ENCODE measurements at regions not wholly inside any gene's neighbourhood (a gene's known extent, or its start where the extent isn't known, plus 50 kb on each side); places are given as distances from the start of the nearest gene placed in this dataset.
A peak's percentile ranks its signal among the peaks of the same experiment; 100 is the strongest.

- no peaks in the 10 kb centered on the region for H3K4me1 ChIP-seq (ENCODE audit: control insufficient read depth, insufficient read depth, low read length, poor library complexity, severe bottlenecking)
- Mint-ChIP-seq H3K36me3 (no peaks in the 10 kb centered on the region), H3K4me3 (no peak overlapping the region), H3K27me3 (no peaks in the 10 kb centered on the region), H3K4me1 (no peaks in the 10 kb centered on the region), H3K27ac (no peak overlapping the region), H3K9me3 (peaks cover 0 to 3% (median 0%) of the 10 kb centered on the region in 7 donors)
- H3K27ac ChIP-seq (ENCODE audit: insufficient read depth, low read length, poor library complexity, severe bottlenecking), result no peak overlapping the region
- H3K4me3 ChIP-seq (ENCODE audit: low read depth, low read length), result no peak overlapping the region
- H3K36me3 ChIP-seq (ENCODE audit: control insufficient read depth, insufficient read depth, low read length), result no peaks in the 10 kb centered on the region
- no peaks in the 10 kb centered on the region for H3K9me3 ChIP-seq (ENCODE audit: control insufficient read depth in 2 of 2, low read length in 2 of 2)
- no peaks in the 10 kb centered on the region for H3K27me3 ChIP-seq (ENCODE audit: control insufficient read depth, insufficient read depth, low read length)
- no peak for ATAC-seq (ENCODE audit: low read depth in 2 of 2)
- no peak for DNase-seq
Observed at GRCh38 chr5:112472614-112473013, 53.5 kb upstream of the EPB41L4A start.

DNA sequence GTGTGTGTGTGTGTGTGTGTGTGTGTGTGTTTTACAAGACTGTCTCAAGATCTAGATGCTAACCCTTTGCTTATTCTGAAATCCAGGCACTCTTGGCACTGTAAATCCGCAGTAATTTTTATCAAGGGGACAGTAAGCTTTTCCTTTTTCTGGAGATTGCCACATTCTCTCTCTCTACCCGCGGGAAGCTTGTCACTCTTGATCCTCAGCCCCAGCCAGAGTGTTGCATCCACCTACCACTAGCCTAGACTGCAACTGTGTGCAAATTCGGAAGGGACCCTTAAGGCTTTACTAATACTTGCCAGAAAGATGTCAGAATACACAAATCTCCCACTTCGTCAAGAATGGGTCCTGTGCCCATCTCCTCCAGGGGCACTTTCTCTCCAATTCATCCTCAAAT, 54.9 kb upstream of the EPB41L4A start:
- Histone ChIP-seq H3K9me3 (ENCODE audit: control insufficient read depth in 2 of 2, low read length in 2 of 2) (no peaks in the 10 kb centered on the region), H3K4me3 (ENCODE audit: low read depth, low read length) (no peak overlapping the region), H3K36me3 (ENCODE audit: control insufficient read depth, insufficient read depth, low read length) (no peaks in the 10 kb centered on the region), H3K27me3 (ENCODE audit: control insufficient read depth, insufficient read depth, low read length) (no peaks in the 10 kb centered on the region), H3K27ac (ENCODE audit: insufficient read depth, low read length, poor library complexity, severe bottlenecking) (no peak overlapping the region), H3K4me1 (ENCODE audit: control insufficient read depth, insufficient read depth, low read length, poor library complexity, severe bottlenecking) (no peaks in the 10 kb centered on the region)
- peaks cover 0 to 3% (median 0%) of the 10 kb centered on the region in 7 donors for H3K9me3 Mint-ChIP-seq
- no peak overlapping the region for H3K27ac Mint-ChIP-seq
- no peak overlapping the region for H3K4me3 Mint-ChIP-seq
- H3K27me3 Mint-ChIP-seq, result peaks cover 4% of the 10 kb centered on the region
- DNase-seq (no peak), ATAC-seq (ENCODE audit: low read depth in 2 of 2) (no peak)
- no peaks in the 10 kb centered on the region for H3K36me3 Mint-ChIP-seq
- no peaks in the 10 kb centered on the region for H3K4me1 Mint-ChIP-seq

DNA sequence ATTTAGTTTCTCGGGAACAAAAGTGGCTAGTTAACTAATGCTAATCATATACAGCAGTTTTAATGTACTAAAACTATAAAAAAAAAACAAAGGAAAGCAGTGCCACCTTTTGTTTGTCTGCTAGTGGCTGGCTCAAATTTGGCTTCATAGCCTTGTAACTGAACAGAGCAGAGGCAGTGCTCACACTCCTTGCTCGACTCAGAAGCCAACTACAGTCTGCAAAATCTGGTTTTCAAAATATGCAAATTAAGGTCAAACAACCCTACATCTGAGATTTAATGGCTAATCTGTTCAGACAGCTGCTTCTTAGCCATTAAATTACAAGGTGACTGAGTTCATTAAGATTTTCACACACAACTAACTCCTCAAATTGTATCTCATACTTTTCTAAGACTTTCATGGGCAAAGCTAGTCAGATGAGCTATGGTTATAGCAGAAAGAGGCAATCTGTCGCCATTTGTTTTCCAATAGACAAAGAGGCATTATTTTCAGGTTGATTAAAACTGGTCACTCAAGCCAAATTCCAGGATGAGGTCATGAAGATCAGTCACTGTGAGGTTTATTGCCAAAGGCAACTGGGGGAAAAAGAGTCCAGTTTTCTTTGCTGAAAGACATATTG, 56.8 kb upstream of the EPB41L4A start:
- H3K4me3 Mint-ChIP-seq, result no peak overlapping the region
- Histone ChIP-seq H3K36me3 (ENCODE audit: control insufficient read depth, insufficient read depth, low read length) (no peaks in the 10 kb centered on the region), H3K4me3 (ENCODE audit: low read depth, low read length) (no peak overlapping the region), H3K9me3 (ENCODE audit: control insufficient read depth in 2 of 2, low read length in 2 of 2) (no peaks in the 10 kb centered on the region), H3K4me1 (ENCODE audit: control insufficient read depth, insufficient read depth, low read length, poor library complexity, severe bottlenecking) (no peaks in the 10 kb centered on the region), H3K27ac (ENCODE audit: insufficient read depth, low read length, poor library complexity, severe bottlenecking) (no peak overlapping the region), H3K27me3 (ENCODE audit: control insufficient read depth, insufficient read depth, low read length) (peaks cover 2% of the 10 kb centered on the region)
- H3K4me1 Mint-ChIP-seq, result no peaks in the 10 kb centered on the region
- no peaks in the 10 kb centered on the region for H3K36me3 Mint-ChIP-seq
- no peak for DNase-seq
- H3K27ac Mint-ChIP-seq, result no peak overlapping the region
- H3K27me3 Mint-ChIP-seq, result peaks cover 4% of the 10 kb centered on the region
- H3K9me3 Mint-ChIP-seq, result peaks cover 0 to 3% (median 0%) of the 10 kb centered on the region in 7 donors
- no peak for ATAC-seq (ENCODE audit: low read depth in 2 of 2)

- H3K27ac Mint-ChIP-seq, result no peak overlapping the region
- ATAC-seq (ENCODE audit: low read depth in 2 of 2), result no peak
- Histone ChIP-seq H3K4me3 (ENCODE audit: low read depth, low read length) (no peak overlapping the region), H3K9me3 (ENCODE audit: control insufficient read depth in 2 of 2, low read length in 2 of 2) (no peaks in the 10 kb centered on the region), H3K36me3 (ENCODE audit: control insufficient read depth, insufficient read depth, low read length) (no peaks in the 10 kb centered on the region), H3K27ac (ENCODE audit: insufficient read depth, low read length, poor library complexity, severe bottlenecking) (no peak overlapping the region), H3K27me3 (ENCODE audit: control insufficient read depth, insufficient read depth, low read length) (peaks cover 2% of the 10 kb centered on the region), H3K4me1 (ENCODE audit: control insufficient read depth, insufficient read depth, low read length, poor library complexity, severe bottlenecking) (no peaks in the 10 kb centered on the region)
- H3K27me3 Mint-ChIP-seq, result peaks cover 4% of the 10 kb centered on the region
- H3K4me1 Mint-ChIP-seq, result no peaks in the 10 kb centered on the region
- H3K4me3 Mint-ChIP-seq, result no peak overlapping the region
- H3K36me3 Mint-ChIP-seq, result no peaks in the 10 kb centered on the region
- DNase-seq, result no peak
- H3K9me3 Mint-ChIP-seq, result peaks cover 0 to 5% (median 0%) of the 10 kb centered on the region in 7 donors
Observed at GRCh38 chr5:112479418-112479817, 60.3 kb upstream of the EPB41L4A start.

DNA sequence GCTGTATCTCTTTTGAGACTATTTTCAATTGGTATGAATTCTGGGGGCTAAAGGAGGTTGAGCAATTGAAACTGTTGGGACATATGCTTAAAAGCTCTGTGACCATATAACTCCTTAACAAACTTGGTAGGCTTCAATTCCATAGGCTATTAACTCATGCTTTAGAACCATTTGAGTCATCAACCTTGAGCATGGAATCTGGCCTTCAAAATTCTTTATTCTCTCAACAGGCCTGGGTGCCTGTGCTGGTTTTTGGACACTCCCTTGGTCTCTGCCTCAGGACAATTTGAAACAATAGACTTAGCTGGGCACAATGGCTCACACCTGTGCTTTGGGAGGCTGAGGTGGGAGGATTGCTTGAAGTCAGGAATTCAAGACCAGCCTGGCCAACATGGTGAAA, 61.4 kb upstream of the EPB41L4A start:
- no peak for DNase-seq

DNA sequence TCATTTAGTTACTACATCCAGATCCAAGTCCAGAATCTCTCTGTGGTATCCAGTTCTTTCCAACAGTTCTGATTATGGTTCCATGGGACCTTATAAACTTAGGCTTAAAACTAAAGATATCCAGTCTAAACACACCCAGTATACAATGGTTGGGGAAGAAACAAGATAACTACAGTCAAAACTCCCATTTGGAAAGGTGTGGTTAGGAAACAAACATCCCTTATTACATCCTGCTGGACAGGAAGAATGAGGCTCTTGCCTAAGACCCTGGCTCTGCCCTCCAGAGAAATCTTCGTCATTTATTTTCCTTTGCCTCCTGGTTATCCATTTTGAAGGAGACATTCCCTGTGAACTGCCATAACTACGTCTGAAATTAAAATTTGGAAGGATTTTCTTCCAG, 64.6 kb upstream of the EPB41L4A start:
- Mint-ChIP-seq H3K9me3 (peaks cover 0 to 7% (median 2%) of the 10 kb centered on the region in 7 donors), H3K27ac (no peak overlapping the region), H3K4me3 (no peak overlapping the region), H3K27me3 (peaks cover 4% of the 10 kb centered on the region), H3K4me1 (no peaks in the 10 kb centered on the region), H3K36me3 (no peaks in the 10 kb centered on the region)
- no peaks in the 10 kb centered on the region for H3K36me3 ChIP-seq (ENCODE audit: control insufficient read depth, insufficient read depth, low read length)
- H3K4me1 ChIP-seq (ENCODE audit: control insufficient read depth, insufficient read depth, low read length, poor library complexity, severe bottlenecking), result no peaks in the 10 kb centered on the region
- DNase-seq (no peak), ATAC-seq (ENCODE audit: low read depth in 2 of 2) (no peak)
- no peak overlapping the region for H3K27ac ChIP-seq (ENCODE audit: insufficient read depth, low read length, poor library complexity, severe bottlenecking)
- H3K4me3 ChIP-seq (ENCODE audit: low read depth, low read length), result no peak overlapping the region
- no peaks in the 10 kb centered on the region for H3K9me3 ChIP-seq (ENCODE audit: control insufficient read depth in 2 of 2, low read length in 2 of 2)
- H3K27me3 ChIP-seq (ENCODE audit: control insufficient read depth, insufficient read depth, low read length), result peaks cover 2% of the 10 kb centered on the region

More for the DNA sequence above, 61.4 kb upstream of the EPB41L4A start:
- ATAC-seq (ENCODE audit: low read depth in 2 of 2), result no peak
- H3K27ac Mint-ChIP-seq, result peak overlapping the region in 1 of 3 donors; percentile 68
- peaks cover 0 to 5% (median 1%) of the 10 kb centered on the region in 7 donors for H3K9me3 Mint-ChIP-seq
- no peak overlapping the region for H3K27ac ChIP-seq (ENCODE audit: insufficient read depth, low read length, poor library complexity, severe bottlenecking)
- peaks cover 4% of the 10 kb centered on the region for H3K27me3 Mint-ChIP-seq
- peaks cover 2% of the 10 kb centered on the region for H3K27me3 ChIP-seq (ENCODE audit: control insufficient read depth, insufficient read depth, low read length)
- no peak overlapping the region for H3K4me3 ChIP-seq (ENCODE audit: low read depth, low read length)
- no peaks in the 10 kb centered on the region for H3K4me1 ChIP-seq (ENCODE audit: control insufficient read depth, insufficient read depth, low read length, poor library complexity, severe bottlenecking)
- H3K4me1 Mint-ChIP-seq, result no peaks in the 10 kb centered on the region
- H3K36me3 Mint-ChIP-seq, result no peaks in the 10 kb centered on the region
- no peaks in the 10 kb centered on the region for H3K9me3 ChIP-seq (ENCODE audit: control insufficient read depth in 2 of 2, low read length in 2 of 2)
- H3K4me3 Mint-ChIP-seq, result no peak overlapping the region
- H3K36me3 ChIP-seq (ENCODE audit: control insufficient read depth, insufficient read depth, low read length), result no peaks in the 10 kb centered on the region

DNA sequence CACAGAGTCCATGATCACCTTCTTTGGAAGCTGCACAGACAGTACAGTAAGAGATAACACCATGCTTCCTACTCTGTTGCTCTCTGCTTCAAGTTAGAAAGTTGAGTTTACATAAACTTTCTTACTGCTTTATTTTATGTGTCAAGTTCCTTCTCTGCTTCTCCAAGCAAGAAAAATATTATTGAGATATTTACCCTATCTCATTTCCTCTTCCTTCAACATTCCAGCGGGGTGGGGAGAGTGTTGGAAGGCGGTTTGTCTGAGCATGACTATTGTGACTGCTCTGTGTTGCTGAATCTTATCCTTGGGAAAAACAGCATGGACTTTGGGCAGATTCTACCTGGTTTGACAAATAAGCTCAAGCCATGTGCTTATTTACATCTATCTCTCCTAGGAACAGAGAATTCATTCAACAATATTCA, 66.9 kb upstream of the EPB41L4A start:
- Mint-ChIP-seq H3K36me3 (no peaks in the 10 kb centered on the region), H3K4me1 (no peaks in the 10 kb centered on the region), H3K27me3 (no peaks in the 10 kb centered on the region), H3K4me3 (no peak overlapping the region), H3K9me3 (peaks cover 0 to 10% (median 2%) of the 10 kb centered on the region in 7 donors), H3K27ac (no peak overlapping the region)
- H3K4me1 ChIP-seq (ENCODE audit: control insufficient read depth, insufficient read depth, low read length, poor library complexity, severe bottlenecking), result no peaks in the 10 kb centered on the region
- H3K27ac ChIP-seq (ENCODE audit: insufficient read depth, low read length, poor library complexity, severe bottlenecking), result no peak overlapping the region
- H3K36me3 ChIP-seq (ENCODE audit: control insufficient read depth, insufficient read depth, low read length), result no peaks in the 10 kb centered on the region
- no peaks in the 10 kb centered on the region for H3K27me3 ChIP-seq (ENCODE audit: control insufficient read depth, insufficient read depth, low read length)
- no peak overlapping the region for H3K4me3 ChIP-seq (ENCODE audit: low read depth, low read length)
- no peaks in the 10 kb centered on the region for H3K9me3 ChIP-seq (ENCODE audit: control insufficient read depth in 2 of 2, low read length in 2 of 2)
- DNase-seq (no peak), ATAC-seq (ENCODE audit: low read depth in 2 of 2) (no peak)

- ATAC-seq (ENCODE audit: low read depth in 2 of 2) (no peak), DNase-seq (peak in 1 of 3 donors; percentile 2)
- Histone ChIP-seq H3K9me3 (ENCODE audit: control insufficient read depth in 2 of 2, low read length in 2 of 2) (no peaks in the 10 kb centered on the region), H3K27ac (ENCODE audit: insufficient read depth, low read length, poor library complexity, severe bottlenecking) (no peak overlapping the region), H3K27me3 (ENCODE audit: control insufficient read depth, insufficient read depth, low read length) (peaks cover 3% of the 10 kb centered on the region), H3K36me3 (ENCODE audit: control insufficient read depth, insufficient read depth, low read length) (no peaks in the 10 kb centered on the region), H3K4me1 (ENCODE audit: control insufficient read depth, insufficient read depth, low read length, poor library complexity, severe bottlenecking) (no peaks in the 10 kb centered on the region), H3K4me3 (ENCODE audit: low read depth, low read length) (no peak overlapping the region)
- Mint-ChIP-seq H3K4me3 (no peak overlapping the region), H3K27me3 (peaks cover 5% of the 10 kb centered on the region), H3K27ac (no peak overlapping the region), H3K9me3 (peaks cover 0 to 11% (median 1%) of the 10 kb centered on the region in 7 donors), H3K36me3 (no peaks in the 10 kb centered on the region), H3K4me1 (no peaks in the 10 kb centered on the region)
Observed at GRCh38 chr5:112491257-112491656, 72.2 kb upstream of the EPB41L4A start.
